Heart left ventricle (tissue), 13 donors: ENCODE measurements at regions not wholly inside any gene's neighbourhood (a gene's known extent, or its start where the extent isn't known, plus 50 kb on each side); places are given as distances from the start of the nearest gene placed in this dataset.

ENCODE experiments used
- POLR2A ChIP-seq, 2 donors: fragments of 450-650 bp; IDR thresholded peaks; one replicate each; pipeline ENCODE4 v1.6.1; 2017; ENCODE audit warnings: antibody characterized with exemption in 2 of 2, mild to moderate bottlenecking in 2 of 2, moderate library complexity in 2 of 2
- TF ChIP-seq, protein P1 (sequence below), 12 donors: fragments of 200-600 bp; sonication (generic) in 4 of 12; IDR thresholded peaks; one replicate each; pipeline versions ENCODE4 v1.5.0 to v1.8.0; 2018 to 2022; ENCODE audit warnings: antibody characterized with exemption in 12 of 12, mild to moderate bottlenecking in 5 of 12
- donor health status: ischemic (EF 13 %, LVEDD 7.1; RV severe dilation, severe dysfunction).
- donor health status: DM: no; HTN: yes; CAD: no.
- donor health status: DM: no; HTN: no; CAD: no.
- donor health status: ischemic (EF 25% LVEDD 6.9; RV normal size, moderate dysfunction).
- donor health status: ischemic (EF 25% LVEDD 5.7; RV mildly dilated, moderate dysfunction).
- donor health status: ischemic (EF 35%, LVEDD 5.7; RV mildly dilated, moderate dysfunction).
- donor health status: nonischemic (EF 11% LVEDD 7.7; RV severe dilation, severe dysfunction).
- donor health status: DM: yes; HTN: yes; CAD: no.
- donor health status: PGD.
- donor health status: ischemic (EF 29% LVEDD 5.4; RV normal size, mild dysfunction).
- donor health status: nonischemic (EF 23%, LVEDD 6.1; RV moderate dilation, normal function).

DNA sequence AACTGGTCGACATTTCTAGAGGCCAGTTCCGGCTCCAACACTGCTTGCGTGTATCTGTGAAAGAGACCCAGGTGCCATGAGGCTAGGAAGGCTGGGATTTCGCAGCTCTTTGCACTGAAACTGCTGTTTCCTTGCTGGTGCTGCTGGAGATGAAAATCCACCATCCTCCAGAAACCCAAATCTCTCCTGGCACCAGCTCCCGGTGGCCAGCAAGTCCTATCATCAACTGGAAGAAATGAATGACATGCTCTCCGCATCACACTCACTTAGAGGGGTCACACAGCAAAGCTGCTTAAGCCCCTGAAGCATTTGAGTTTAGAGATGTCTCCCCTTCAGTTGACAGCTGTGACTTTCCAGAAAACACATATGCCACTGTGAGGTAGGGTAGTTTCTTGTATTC lies 471.8 kb upstream of the PROK2 start:
- TF ChIP-seq, protein P1, sequence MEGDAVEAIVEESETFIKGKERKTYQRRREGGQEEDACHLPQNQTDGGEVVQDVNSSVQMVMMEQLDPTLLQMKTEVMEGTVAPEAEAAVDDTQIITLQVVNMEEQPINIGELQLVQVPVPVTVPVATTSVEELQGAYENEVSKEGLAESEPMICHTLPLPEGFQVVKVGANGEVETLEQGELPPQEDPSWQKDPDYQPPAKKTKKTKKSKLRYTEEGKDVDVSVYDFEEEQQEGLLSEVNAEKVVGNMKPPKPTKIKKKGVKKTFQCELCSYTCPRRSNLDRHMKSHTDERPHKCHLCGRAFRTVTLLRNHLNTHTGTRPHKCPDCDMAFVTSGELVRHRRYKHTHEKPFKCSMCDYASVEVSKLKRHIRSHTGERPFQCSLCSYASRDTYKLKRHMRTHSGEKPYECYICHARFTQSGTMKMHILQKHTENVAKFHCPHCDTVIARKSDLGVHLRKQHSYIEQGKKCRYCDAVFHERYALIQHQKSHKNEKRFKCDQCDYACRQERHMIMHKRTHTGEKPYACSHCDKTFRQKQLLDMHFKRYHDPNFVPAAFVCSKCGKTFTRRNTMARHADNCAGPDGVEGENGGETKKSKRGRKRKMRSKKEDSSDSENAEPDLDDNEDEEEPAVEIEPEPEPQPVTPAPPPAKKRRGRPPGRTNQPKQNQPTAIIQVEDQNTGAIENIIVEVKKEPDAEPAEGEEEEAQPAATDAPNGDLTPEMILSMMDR (IDR thresholded peaks at IDR 0.05) = no peak
- TF ChIP-seq POLR2A (IDR thresholded peaks at IDR 0.05) = no peak
